MCF 10A (cell line): ENCODE measurements at regions not wholly inside any gene's neighbourhood (a gene's known extent, or its start where the extent isn't known, plus 50 kb on each side); places are given as distances from the start of the nearest gene placed in this dataset.

Experiments used
- BruUV-seq: library from RNA; stranded (reverse); fragments of 400-500 nt; replicated peaks from 2 replicates; lab custom pipeline; 2021; lab: Mats Ljungman, UMichigan
- CTCF ChIA-PET: fragments of 300-600 bp; sonication (Branson Sonifier 250); formaldehyde crosslinking; extraction: SDS; loops from one replicate; lab custom pipeline; 2021; ENCODE audit warnings: antibody characterized with exemption, inconsistent platforms; lab: Yijun Ruan, JAX
- POLR2A ChIA-PET: fragments of 300-600, 350-650 bp; sonication (Branson Sonifier 250); formaldehyde crosslinking; extraction: SDS; loops from one replicate; lab custom pipeline; 2020; ENCODE audit warnings: antibody characterized with exemption, inconsistent platforms; lab: Yijun Ruan, JAX
- DNase-seq: peaks from one replicate; pipeline ENCODE4 v3.0.0-alpha.2; 2018; ENCODE audit not compliant: unreplicated experiment
- H3K27ac Mint-ChIP-seq: one replicate; pipeline ENCODE4 v1.8.0; 2022; ENCODE audit warnings: mild to moderate bottlenecking, low read depth, mixed read lengths; ENCODE audit not compliant: unreplicated experiment
- H3K27me3 Mint-ChIP-seq: one replicate; pipeline ENCODE4 v1.8.0; 2022; ENCODE audit warnings: mixed read lengths; ENCODE audit not compliant: insufficient read depth, unreplicated experiment
- H3K36me3 Mint-ChIP-seq: one replicate; pipeline ENCODE4 v1.8.0; 2022; ENCODE audit warnings: mild to moderate bottlenecking, moderate library complexity, mixed read lengths; ENCODE audit not compliant: insufficient read depth, unreplicated experiment
- H3K4me1 Mint-ChIP-seq: one replicate; pipeline ENCODE4 v1.8.0; 2022; ENCODE audit warnings: mixed read lengths; ENCODE audit not compliant: insufficient read depth, unreplicated experiment
- H3K4me3 Mint-ChIP-seq: one replicate; pipeline ENCODE4 v1.8.0; 2022; ENCODE audit warnings: mild to moderate bottlenecking, moderate library complexity, mixed read lengths; ENCODE audit not compliant: unreplicated experiment
- H3K9me3 Mint-ChIP-seq: one replicate; pipeline ENCODE4 v1.8.0; 2022; ENCODE audit warnings: mixed read lengths; ENCODE audit not compliant: unreplicated experiment
- intact Hi-C: fragments of 100-400 bp; cut with micrococcal nuclease; formaldehyde crosslinking; loops from 2 replicates; pipeline ENCODE4 v1.14.1; 2022
- TF ChIP-seq, protein P1 (sequence below): fragments of 200-600 bp; IDR thresholded peaks from one replicate; pipeline ENCODE4 v1.8.0; 2022; ENCODE audit warnings: antibody characterized with exemption, mild to moderate bottlenecking; ENCODE audit not compliant: unreplicated experiment

DNA sequence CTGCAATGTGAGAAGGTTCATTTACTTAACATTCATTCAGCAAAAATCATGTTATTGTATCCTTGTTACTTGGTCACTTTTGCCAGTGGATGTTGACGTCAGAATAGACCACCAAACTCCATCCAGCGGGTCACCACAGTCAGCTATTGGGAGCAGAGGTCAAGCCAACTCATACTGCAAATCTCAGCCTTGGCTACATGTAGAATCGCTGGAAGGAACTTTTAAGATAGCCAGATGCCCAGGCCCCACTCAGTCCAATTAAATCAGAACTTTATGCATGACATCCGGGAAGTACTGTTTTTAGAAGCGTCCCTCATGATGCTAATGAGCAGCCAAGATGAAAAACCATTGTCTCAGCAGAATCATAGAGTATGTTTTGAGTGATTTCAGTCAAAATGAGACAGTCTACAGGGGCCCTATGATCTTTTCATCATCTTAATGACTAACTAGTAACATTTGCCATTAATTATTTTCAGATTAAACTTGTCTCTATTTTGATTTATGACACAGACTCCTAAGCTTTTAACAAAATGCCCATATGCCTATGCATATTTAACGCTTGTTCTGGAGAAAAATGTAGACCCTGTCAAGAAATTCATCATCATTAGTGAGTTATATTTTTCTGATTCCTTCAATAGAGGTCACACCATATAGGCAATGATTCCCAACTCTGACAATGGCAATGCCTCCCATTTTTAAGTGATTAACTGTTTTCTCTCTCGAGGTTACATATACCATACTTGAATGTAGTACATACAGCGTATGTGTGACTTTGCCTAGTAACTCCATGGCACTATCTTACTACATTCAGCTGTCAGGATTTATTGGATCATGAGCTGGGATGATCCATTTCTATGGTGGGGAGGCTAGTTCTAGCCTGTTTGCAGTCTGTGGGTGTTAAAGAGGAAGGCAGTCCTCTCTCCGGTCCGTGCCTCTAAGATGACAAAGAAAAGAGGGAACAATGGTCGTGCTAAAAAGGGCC lies 63.7 kb upstream of the CCBE1 start:
- TF ChIP-seq, protein P1, sequence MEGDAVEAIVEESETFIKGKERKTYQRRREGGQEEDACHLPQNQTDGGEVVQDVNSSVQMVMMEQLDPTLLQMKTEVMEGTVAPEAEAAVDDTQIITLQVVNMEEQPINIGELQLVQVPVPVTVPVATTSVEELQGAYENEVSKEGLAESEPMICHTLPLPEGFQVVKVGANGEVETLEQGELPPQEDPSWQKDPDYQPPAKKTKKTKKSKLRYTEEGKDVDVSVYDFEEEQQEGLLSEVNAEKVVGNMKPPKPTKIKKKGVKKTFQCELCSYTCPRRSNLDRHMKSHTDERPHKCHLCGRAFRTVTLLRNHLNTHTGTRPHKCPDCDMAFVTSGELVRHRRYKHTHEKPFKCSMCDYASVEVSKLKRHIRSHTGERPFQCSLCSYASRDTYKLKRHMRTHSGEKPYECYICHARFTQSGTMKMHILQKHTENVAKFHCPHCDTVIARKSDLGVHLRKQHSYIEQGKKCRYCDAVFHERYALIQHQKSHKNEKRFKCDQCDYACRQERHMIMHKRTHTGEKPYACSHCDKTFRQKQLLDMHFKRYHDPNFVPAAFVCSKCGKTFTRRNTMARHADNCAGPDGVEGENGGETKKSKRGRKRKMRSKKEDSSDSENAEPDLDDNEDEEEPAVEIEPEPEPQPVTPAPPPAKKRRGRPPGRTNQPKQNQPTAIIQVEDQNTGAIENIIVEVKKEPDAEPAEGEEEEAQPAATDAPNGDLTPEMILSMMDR = no peak
- Mint-ChIP-seq H3K27me3 (no peaks in the 10 kb centered on the region), H3K36me3 (no peaks in the 10 kb centered on the region), H3K4me1 (peaks cover 4% of the 10 kb centered on the region), H3K27ac (no peak overlapping the region), H3K4me3 (no peak overlapping the region), H3K9me3 (no peaks in the 10 kb centered on the region)
- ChIA-PET CTCF (interaction anchor here (0.6 to 1.0 kb wide), 6 partner anchors 9 to 1228 kb away, joined by 3 to 5 read pairs (median 4); no protein-coding TSS in a partner anchor), POLR2A (interaction anchor here (1.4 kb wide), 1 partner anchor 18 kb away, joined by 4 read pairs; no protein-coding TSS in a partner anchor)
- DNase-seq = no peak
- BruUV-seq = no TSS peak
- intact Hi-C loops = no loop called here

- no TSS peak for BruUV-seq
- ChIA-PET CTCF (interaction anchor here (0.6 to 0.7 kb wide), 2 partner anchors 30 to 89 kb away, joined by 3 to 5 read pairs; no protein-coding TSS in a partner anchor), POLR2A (no interaction called here)
- intact Hi-C loops = no loop called here
- no peak overlapping the region for H3K27ac Mint-ChIP-seq
- H3K9me3 Mint-ChIP-seq = no peaks in the 10 kb centered on the region
- TF ChIP-seq, protein P1 = no peak
- H3K4me3 Mint-ChIP-seq = no peak overlapping the region
- H3K27me3 Mint-ChIP-seq = no peaks in the 10 kb centered on the region
- no peak for DNase-seq
- H3K4me1 Mint-ChIP-seq = peaks cover 4% of the 10 kb centered on the region
- no peaks in the 10 kb centered on the region for H3K36me3 Mint-ChIP-seq
Observed at GRCh38 chr18:59760212-59760611, 63.0 kb upstream of the CCBE1 start.

- no peak overlapping the region for H3K4me3 Mint-ChIP-seq
- no TSS peak for BruUV-seq
- TF ChIP-seq, protein P1 = no peak
- no peak for DNase-seq
- ChIA-PET POLR2A (interaction anchor here (0.6 to 1.2 kb wide), 4 partner anchors 8 to 11 kb away, joined by 3 to 7 read pairs (median 3); no protein-coding TSS in a partner anchor), CTCF (interaction anchor here (0.6 to 1.5 kb wide), 4 partner anchors 11 to 300 kb away, joined by 3 to 5 read pairs (median 4); partner anchors contain the start of gene CCBE1)
- intact Hi-C loops = no loop called here
- H3K9me3 Mint-ChIP-seq = no peaks in the 10 kb centered on the region
- H3K4me1 Mint-ChIP-seq = peaks cover 4% of the 10 kb centered on the region
- no peaks in the 10 kb centered on the region for H3K27me3 Mint-ChIP-seq
- H3K36me3 Mint-ChIP-seq = no peaks in the 10 kb centered on the region
- no peak overlapping the region for H3K27ac Mint-ChIP-seq
Observed at GRCh38 chr18:59758837-59759236, 61.6 kb upstream of the CCBE1 start.

- intact Hi-C loops = no loop called here
- Mint-ChIP-seq H3K9me3 (no peaks in the 10 kb centered on the region), H3K27me3 (no peaks in the 10 kb centered on the region), H3K4me1 (peaks cover 6% of the 10 kb centered on the region), H3K4me3 (no peak overlapping the region), H3K27ac (no peak overlapping the region), H3K36me3 (no peaks in the 10 kb centered on the region)
- CTCF ChIA-PET = interaction anchor here (0.6 to 1.5 kb wide), 4 partner anchors 10 to 299 kb away, joined by 3 to 5 read pairs (median 4); partner anchors contain the start of gene CCBE1
- TF ChIP-seq, protein P1 = no peak
- no TSS peak for BruUV-seq
- no peak for DNase-seq
- POLR2A ChIA-PET = interaction anchor here (0.6 to 1.2 kb wide), 4 partner anchors 8 to 12 kb away, joined by 3 to 7 read pairs (median 3); no protein-coding TSS in a partner anchor
Observed at GRCh38 chr18:59758106-59758505, 60.9 kb upstream of the CCBE1 start.
